Stimulated activated CD4-positive, alpha-beta T cell treated with anti-CD3 and anti-CD28 coated beads, Interleukin-1b, Interleukin-23, amount 100 ng/mL, for 24 hours (primary cell): ENCODE measurements at regions not wholly inside any gene's neighbourhood (a gene's known extent, or its start where the extent isn't known, plus 50 kb on each side); places are given as distances from the start of the nearest gene placed in this dataset.
A peak's percentile ranks its signal among the peaks of the same experiment; 100 is the strongest.

Experiments used
- DNase-seq, 4 experiments: peaks; one replicate each; pipeline ENCODE4 v3.0.0-alpha.2; 2020; ENCODE audit warnings: low read depth in 4 of 4, low spot score in 1 of 4

- DNase-seq = no peak
Observed at GRCh38 chr7:155984028-155984580, 171.8 kb upstream of the SHH start.

GRCh38 chr7:155983176-155983815, 171.0 kb upstream of the SHH start:
- DNase-seq = no peak

GRCh38 chr7:155981703-155982102, 169.4 kb upstream of the SHH start:
- no peak for DNase-seq

- no peak for DNase-seq
Observed at GRCh38 chr7:155980841-155981240, 168.6 kb upstream of the SHH start.

- no peak for DNase-seq
Observed at GRCh38 chr7:155979994-155980393, 167.7 kb upstream of the SHH start.

DNA sequence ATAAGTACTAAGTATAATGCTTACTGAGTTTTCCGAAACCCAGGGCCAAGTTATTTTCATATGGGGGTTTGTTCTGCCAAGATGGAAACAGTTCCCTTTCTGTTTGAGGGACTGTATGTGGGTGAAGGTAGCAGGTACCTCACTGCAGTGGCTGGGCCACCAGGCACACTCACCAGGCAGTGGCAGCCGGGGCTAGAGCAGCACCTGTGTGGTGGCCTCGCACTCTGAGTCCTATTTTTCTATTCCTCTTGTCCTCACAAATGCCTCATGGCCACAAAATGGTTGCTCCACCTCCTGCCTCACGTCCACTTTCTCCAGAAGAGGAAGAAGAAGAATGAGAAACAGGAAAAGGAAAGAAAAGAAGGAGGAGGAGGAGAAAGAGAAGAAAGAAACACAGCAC, 167.3 kb upstream of the SHH start:
- no peak for DNase-seq

GRCh38 chr7:155975490-155975889, 163.2 kb upstream of the SHH start:
- no peak for DNase-seq

DNA sequence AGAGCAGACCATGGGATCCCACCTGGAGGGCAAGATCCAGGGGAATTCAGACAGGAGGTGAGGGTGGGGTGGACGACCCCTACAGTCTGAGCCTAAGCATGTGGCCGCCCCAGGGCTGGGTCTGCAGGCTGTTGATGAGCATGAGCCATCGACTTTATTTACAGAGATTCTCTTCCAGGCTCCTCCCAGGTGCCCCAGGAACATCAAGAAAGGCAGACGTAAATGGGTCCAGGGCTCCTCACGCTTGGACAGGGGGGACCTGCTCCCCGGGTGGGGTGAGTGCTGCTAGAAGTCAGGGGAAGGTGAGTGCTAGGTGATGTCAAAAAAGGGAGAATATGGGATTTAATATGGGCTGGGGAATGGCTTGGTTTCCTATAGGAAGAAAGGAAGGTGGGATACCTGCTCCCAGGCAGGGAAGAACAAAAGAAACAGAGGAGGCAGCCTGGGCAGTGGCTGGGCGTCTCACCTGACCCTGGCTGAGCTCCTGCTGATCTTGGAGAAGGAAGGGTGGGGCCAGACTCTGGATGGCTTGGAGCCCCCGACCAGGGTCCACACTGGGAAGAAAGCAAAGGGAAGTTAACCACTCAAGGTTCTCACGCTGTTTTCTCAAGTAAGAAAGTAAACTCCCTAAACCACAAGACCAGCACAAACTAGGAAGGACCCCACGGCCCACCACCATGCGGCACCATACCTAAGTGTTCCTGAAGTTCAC, 162.1 kb upstream of the SHH start:
- DNase-seq = no peak

DNA sequence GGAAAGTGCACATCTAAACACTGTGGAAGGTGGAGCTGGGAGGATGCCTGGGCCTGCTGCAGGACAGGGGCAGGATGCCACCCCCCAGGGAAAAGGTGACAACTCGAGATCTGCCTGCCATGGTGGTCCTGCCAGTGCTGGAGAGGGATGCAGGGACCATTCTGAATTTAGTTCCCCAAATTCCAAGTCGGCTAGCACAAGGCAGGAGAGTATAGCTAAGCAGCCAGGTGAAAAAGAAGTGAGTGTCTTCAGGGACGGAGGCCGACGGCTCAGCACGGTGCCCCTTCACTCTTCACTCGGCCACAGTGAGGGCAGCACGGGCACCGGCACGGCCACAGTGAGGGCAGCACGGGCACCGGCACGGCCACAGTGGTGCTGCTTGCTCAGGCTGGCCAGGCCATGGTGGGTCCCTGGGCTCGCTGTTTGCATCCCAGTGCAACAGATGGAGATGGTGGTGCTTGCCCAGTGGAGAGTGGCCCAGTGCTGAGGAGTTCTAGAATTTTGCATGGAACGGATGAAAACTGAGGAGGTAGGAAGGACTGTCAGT, 161.3 kb upstream of the SHH start:
- DNase-seq = no peak

DNA sequence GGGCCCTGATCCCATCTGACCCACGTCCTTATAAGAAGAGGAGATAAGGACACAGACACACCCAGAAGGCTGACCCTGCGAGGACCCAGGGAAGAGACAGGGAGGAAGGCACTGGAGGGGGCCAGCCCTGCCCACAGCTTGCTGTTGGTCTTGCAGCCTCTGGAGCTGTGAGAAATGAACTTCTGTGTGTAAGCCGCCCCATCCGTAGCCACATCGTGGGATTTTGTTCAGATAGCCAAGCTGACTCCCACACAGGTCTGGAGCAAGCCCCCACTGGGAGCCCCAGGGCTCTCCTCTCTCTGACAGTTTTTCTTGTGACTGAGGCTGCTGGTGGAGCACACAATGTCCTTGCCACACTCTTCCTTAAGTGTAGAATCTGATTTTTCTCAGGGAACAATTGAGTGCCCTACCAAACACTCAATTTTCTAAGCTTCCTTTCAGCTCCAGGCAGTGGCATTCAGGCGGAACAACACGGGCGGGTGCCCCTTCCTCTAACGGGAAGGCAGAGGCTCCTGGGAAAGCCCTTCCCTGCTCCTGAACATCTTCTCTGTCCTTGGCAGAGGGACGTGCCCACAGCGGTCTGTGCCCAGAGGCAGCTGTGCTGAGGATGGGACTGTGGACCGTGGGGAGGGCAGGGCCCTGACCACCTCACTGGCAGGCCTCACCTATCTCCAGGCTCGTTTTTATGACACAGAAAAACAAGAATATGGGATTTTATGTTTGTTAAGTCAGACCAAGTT, 160.6 kb upstream of the SHH start:
- no peak for DNase-seq

DNA sequence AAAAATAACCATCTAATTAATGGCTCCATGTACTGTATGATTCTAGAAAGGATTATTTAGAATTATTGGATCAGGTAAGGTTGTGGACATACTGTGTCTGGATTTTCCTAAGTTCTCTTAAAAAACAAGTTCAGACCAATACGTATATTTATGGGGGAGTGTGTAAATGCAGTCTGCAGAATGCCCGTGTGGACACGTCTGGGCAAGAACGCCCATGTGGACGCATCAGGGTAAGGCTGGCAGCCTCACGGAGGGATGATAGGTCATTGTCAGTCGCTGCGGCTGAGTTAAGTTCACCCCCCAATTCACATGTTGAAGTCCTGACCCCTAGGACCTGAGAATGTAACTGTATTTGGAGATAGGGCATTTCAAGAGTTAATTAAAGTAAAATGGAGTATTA, 160.0 kb upstream of the SHH start:
- no peak for DNase-seq

GRCh38 chr7:155971180-155971770, 159.0 kb upstream of the SHH start:
- no peak for DNase-seq

GRCh38 chr7:155969192-155969929, 157.1 kb upstream of the SHH start:
- no peak for DNase-seq

DNA sequence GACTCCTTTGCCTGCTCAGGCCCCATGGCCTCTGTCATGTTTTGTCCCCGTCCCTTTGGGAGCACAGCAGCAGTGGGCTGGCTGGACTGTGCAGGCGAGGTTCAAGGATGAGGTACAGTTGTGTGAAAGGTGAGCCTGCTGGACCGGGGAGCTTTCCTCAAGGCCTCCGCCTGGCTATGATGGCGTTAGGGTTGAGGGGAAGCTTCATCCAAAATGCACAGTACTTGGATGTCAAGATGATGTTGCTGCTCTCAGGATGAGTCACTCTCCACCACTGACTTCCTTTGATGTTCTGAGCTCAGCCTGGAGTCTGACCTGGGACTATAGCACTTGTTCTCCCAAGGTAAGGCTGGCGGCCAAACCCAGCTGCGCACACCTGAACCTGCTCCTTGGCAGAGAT, 152.7 kb upstream of the SHH start:
- peak in 1 of 4 experiments; percentile 13 for DNase-seq

DNA sequence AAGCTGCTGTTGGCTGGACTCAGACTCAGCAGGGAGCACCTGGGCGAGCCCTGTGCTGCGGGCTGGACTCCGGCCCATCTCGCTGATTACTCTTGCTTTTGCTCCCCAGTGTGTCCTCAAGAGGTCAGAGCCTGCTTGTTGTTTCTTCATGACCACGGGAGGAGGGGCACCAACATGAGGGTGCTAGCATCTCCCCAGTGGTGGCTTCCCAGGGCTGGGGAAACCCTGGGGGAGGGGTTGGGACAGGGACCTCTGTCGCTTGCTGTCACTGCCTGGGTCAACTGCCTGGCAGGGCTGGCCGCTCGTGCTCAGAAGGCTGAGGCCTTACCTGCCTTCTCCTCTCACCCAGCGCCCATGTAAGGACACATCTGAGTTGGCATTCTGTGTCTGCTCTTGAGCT, 152.3 kb upstream of the SHH start:
- no peak for DNase-seq

DNA sequence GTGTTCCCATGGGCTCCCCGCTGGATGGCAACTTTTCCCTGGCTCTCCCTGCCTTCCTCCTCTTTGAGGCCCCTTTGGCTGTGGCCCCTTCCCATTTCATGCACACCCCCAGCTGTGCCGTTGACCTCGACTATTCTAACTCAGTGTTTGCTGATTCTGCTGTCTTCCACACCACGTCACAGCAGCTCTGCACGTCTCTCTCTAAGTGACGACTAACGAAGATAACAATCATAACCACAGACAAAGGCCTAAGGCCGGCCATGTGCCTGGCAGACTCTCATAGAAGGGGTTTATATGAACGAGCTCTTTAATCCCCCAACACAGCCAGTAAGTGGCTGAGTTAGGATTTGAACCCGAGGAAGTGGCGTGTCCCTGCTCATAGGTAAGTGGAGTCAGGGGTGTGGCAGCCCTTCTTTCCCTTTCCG, 151.5 kb upstream of the SHH start:
- no peak for DNase-seq

- no peak for DNase-seq
Observed at GRCh38 chr7:155963356-155963755, 151.1 kb upstream of the SHH start.

- no peak for DNase-seq
Observed at GRCh38 chr7:155962968-155963300, 150.7 kb upstream of the SHH start.

DNA sequence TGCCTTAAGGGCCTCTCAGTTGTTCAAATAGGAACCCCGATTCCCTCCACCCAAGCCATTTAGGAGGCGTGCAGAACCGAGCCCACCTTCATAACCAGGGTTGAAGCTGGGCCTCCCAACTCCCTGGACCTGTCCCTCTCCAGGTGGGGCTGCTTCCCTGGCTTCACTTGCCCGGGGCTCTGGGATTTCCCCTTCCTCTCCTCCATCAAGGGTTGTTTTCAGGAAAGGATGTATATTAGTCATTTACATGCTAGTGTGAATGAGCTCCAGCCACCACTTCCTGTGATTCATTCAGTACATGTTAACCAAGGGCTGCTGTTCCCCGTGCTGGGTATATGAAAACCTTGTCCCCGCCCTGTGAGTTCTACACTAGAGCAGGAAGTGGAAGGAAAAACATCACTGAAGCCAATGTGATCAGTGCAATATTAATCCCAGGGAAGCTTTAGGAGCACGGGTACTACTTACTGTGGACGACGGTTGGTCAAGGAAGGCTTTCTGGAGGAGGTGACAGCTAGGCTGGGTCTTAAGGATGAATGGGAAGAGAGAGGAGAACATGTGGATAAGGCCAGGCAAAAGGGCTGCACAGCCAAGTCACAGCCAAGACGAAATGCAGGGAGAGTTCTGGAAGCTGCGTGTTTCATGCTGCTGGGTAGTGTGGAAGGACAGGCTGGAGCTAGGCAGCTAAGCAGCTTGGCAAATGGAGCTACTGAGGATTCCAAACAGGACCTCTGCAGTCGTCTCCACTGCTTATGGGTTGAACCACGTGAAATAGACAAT, 150.1 kb upstream of the SHH start:
- peak in 2 of 4 experiments; percentile 29 to 38 for DNase-seq
